HG03159 (cell line): ENCODE measurements at regions not wholly inside any gene's neighbourhood (a gene's known extent, or its start where the extent isn't known, plus 50 kb on each side); places are given as distances from the start of the nearest gene placed in this dataset.

Source experiments
- ATAC-seq: cut with Tn5 transposase; IDR thresholded peaks from one replicate; pipeline ENCODE4 v1.9.1; 2021; ENCODE audit warnings: mild to moderate bottlenecking, moderate library complexity; ENCODE audit not compliant: unreplicated experiment

- no peak for ATAC-seq
These were observed 160.8 kb downstream of the FBXO8 start for GRCh38 chr4:174122705-174123104.

DNA sequence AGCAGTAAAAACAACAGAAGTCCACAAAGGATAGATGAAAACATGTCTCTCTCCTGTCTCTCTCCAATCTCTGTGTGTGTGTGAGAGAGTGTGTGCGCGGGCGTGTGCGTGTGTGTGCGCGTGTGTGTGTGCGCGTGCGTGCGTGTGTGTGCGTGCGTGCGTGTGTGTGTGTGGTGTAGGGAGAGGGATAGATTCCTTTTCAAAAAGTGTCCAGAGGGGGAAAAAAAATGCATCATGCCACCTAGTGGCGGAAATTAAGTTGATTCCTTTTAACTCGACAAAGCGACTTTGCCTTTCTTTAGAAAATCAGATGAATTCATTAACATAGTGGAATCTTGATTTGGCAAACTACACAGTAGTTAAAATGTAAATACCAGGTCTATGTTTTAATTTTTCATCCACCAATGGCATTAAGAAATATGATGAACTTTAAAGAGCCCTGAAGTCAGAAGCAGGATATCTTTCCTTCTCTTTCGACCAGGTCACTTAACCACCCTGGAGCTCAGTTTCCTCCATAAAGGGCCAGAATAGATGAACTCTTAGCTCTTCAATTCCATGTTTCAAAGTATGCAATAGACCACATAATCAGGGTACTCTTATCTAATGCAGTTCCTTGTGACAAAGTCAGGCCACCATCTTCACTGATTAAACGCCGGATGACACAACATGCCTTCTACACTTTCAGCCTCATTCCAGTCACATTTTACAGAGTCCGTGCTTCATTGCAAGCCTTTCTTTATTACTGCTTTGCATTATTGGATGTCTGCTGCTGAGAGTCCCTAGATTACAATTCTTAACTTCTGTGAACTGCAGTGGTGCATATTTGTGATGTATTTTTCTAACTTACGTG is 162.8 kb downstream of the FBXO8 start:
- ATAC-seq = no peak

GRCh38 chr4:174119830-174120229 is 163.6 kb downstream of the FBXO8 start:
- ATAC-seq = no peak

- ATAC-seq = no peak
These were observed 164.4 kb downstream of the FBXO8 start for GRCh38 chr4:174119051-174119450.

DNA sequence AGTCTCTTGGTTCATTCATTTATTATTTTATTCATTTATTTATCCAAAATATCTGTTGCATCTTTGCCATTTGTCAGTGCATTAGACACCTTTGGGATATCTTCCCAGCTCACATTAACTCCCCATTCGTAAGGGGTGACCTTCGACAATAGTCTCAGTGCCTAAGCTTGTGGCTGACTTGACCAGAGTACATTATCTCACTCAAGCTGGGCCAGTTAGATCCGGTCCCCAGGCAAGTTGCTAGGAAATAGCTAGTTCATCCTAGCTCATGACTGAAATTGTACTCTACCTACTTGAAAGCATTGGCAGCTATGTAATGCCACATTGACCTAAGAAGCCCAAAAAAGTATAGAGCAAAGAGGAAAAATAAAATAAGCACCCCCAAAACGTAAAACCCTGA is 165.3 kb downstream of the FBXO8 start:
- no peak for ATAC-seq

DNA sequence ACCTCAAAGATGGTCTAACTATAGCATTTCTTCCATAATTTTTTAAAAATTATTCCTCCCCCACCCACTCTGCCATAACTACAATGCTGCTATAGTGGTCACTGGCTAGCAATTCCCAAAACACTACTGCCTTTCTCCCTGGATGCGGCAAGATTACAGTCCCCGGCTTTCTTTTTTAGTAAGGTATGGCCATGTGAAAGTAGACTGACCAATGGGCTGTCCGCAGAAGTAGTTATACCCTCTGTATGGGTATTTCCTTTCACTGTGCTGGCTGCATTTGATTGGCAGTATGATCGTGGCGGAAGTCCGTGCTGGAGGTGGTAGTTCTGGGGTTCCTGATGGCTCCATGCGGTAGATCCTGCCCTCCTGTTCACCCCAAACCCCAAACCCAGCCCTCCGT is 166.0 kb downstream of the FBXO8 start:
- ATAC-seq = no peak

DNA sequence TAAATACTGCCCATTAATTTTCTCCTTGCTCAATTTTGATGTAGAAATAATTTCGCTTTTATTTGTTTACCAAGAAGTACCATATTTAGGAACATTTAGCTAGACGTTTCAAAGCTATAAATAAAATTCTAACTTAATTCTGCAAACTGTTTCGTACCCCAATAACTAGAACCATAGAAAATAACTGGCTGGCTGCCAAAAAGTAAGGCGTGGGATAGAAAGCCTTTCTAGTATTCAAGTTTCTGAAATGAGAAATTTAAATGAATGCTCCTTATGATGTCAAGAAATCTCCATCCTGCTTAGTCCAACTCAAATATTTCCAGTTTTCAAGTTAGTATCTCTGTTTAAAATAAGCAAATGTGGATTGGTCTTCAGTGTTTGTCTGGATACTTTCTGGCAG is 167.4 kb downstream of the FBXO8 start:
- ATAC-seq = no peak

- no peak for ATAC-seq
These were observed 172.0 kb downstream of the FBXO8 start for GRCh38 chr4:174111422-174111821.

DNA sequence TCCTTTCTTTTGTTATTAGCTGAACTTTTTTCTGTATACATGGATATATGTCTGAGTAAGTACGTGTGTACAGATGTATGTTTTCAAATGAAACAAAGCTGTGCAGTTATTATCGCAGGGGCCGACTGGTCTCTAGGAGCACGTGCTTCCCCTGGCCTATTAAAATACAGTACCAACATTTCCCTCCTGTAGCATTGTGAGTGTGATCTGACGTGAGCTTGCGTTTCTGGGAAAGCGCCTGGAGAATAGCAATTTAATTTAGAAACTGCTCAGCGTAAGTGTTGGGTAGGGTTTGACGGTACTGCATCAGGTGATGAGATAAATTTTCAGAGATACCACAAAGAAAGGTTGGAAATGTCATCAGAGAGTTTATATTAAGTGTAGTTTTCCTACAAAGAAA is 173.3 kb downstream of the FBXO8 start:
- no peak for ATAC-seq

DNA sequence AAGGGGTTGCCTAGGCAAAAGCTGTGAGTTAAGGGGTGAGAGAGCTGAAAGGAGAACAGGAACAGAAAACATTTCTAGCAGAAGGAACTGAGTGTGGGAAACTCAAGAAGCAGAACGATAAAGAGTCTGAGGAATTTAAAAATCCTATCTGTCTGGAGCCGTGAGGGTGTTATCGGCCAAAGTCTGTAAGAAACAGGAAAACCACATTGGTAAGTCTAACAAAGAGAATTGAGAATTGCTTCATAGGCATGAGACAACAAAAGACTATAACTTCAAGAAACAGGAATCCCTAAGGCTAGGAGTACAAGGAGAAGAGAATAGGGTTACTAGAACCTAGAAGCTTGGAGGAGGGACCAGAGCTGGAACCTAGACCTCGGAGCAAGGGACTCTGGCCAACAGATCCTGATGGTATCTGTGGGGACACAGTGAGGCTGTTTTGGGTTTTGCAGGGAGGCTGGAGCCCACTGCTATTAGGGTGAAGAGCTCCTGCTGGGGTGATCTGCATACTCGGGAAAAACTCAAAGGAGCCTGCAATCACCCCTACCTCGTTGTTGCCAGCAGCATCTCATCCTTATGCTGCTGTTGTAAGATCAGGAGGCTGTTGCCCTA is 175.6 kb downstream of the FBXO8 start:
- no peak for ATAC-seq

DNA sequence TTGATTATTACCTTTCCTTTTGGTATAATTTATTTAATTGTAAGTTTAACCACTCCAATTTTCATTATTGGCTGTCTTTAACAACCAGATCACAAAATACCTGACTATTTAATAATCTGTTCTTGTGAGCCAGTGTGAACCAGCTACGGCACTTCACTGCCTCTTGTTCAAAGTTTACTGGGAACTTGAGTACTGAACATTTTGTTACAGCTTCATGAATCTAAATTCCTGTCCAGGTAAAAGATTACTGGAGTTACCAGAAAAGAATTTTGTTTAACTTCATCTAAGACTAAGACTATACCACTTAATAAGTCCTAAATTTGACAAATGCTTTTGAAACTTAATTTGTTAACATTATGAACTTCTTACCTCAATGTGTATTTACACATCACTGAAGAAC is 178.3 kb downstream of the FBXO8 start:
- ATAC-seq = no peak

- ATAC-seq = no peak
These were observed 182.6 kb downstream of the FBXO8 start for GRCh38 chr4:174100910-174101309.

GRCh38 chr4:174099712-174100111 is 183.8 kb downstream of the FBXO8 start:
- no peak for ATAC-seq

DNA sequence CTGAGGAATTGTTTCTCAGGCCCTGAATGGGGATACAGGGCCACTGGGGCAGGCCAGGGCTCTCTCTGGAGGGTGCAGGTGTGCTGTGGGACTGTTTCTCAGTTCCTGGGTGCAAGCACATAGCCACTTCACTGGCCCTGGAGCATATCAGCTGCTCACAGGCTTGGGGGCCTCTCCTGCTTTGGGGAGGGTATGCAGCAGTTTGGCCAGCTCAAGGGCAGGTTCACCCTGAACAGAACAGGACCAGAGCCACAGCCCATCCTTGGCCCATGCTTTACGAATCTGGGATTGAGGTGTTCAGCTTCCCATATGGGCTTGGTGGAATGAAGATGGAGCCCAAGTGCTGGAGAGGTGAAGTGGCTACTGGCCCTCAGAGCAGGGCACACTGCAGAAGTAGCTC is 186.5 kb downstream of the FBXO8 start:
- ATAC-seq = no peak

GRCh38 chr4:174096456-174096855 is 187.0 kb downstream of the FBXO8 start:
- no peak for ATAC-seq

- no peak for ATAC-seq
These were observed 192.3 kb downstream of the FBXO8 start for GRCh38 chr4:174091130-174091529.

- ATAC-seq = no peak
These were observed 193.8 kb downstream of the FBXO8 start for GRCh38 chr4:174089711-174090110.

GRCh38 chr4:174088795-174089194 is 194.7 kb downstream of the FBXO8 start:
- no peak for ATAC-seq

GRCh38 chr4:174086829-174087799 is 196.4 kb downstream of the FBXO8 start:
- no peak for ATAC-seq

DNA sequence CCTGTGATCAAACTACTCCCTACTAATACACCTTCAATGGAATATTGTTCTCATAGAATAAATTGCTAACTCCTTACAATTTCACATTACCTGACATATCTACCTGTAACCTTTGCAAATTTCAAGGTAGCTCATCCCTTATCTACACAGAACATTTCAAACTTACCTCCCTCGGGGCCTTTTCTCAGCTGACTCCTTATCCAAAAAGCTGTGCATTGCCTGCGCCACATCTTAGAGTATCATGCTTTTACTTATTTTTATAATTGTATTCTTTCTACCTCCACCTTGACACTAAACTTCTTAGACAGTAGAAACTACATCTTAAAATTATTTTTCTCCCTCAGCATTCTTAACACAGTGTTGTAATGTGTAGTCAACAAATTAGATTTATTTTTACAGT is 198.5 kb downstream of the FBXO8 start:
- ATAC-seq = no peak

- no peak for ATAC-seq
These were observed 198.9 kb downstream of the FBXO8 start for GRCh38 chr4:174084542-174084941.
